SK-N-SH treated with all-trans-retinoic acid at 6 μM for 48 hours (cell line): ENCODE measurements at regions not wholly inside any gene's neighbourhood (a gene's known extent, or its start where the extent isn't known, plus 50 kb on each side); places are given as distances from the start of the nearest gene placed in this dataset.

Source experiments
- ZNF565 ChIP-seq: fragments of 450-650 bp; formaldehyde crosslinking; conservative IDR thresholded peaks from 2 replicates; pipeline ENCODE4 v1.5.0; 2020; ENCODE audit warnings: low read depth, mild to moderate bottlenecking, moderate library complexity
- TF ChIP-seq, protein P1 (sequence below): fragments of 250-450 bp; sonication (Bioruptor Pico); IDR thresholded peaks from 2 replicates; pipeline ENCODE4 v1.8.0; 2021; ENCODE audit warnings: low read depth, mild to moderate bottlenecking, moderate library complexity, borderline replicate concordance

DNA sequence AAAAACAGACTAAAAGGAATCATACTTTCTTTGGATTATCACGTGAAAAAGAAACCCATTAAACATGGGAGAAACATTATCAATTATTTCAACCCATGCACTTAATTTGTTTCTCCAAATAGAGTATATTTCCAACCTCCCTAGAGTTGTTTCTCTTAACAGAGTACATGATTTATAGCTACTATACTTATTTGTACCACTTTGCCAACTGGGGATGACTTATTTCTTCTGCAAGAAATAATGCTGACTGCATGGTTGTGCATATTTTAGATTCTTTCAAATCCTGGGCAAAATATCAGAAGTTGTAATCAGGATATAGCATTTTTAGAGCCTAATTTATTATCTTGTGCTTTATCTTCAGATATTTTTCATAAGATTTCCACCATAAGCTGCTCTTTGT, 629.1 kb upstream of the EYS start:
- TF ChIP-seq, protein P1, sequence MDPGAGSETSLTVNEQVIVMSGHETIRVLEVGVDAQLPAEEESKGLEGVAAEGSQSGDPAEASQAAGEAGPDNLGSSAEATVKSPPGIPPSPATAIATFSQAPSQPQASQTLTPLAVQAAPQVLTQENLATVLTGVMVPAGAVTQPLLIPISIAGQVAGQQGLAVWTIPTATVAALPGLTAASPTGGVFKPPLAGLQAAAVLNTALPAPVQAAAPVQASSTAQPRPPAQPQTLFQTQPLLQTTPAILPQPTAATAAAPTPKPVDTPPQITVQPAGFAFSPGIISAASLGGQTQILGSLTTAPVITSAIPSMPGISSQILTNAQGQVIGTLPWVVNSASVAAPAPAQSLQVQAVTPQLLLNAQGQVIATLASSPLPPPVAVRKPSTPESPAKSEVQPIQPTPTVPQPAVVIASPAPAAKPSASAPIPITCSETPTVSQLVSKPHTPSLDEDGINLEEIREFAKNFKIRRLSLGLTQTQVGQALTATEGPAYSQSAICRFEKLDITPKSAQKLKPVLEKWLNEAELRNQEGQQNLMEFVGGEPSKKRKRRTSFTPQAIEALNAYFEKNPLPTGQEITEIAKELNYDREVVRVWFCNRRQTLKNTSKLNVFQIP (CRISPR knock-in tag) = no peak
- TF ChIP-seq ZNF565 (CRISPR knock-in tag) = no peak
